ENCODE measurements at regions not wholly inside any gene's neighbourhood (a gene's known extent, or its start where the extent isn't known, plus 50 kb on each side); places are given as distances from the start of the nearest gene placed in this dataset.

DNA sequence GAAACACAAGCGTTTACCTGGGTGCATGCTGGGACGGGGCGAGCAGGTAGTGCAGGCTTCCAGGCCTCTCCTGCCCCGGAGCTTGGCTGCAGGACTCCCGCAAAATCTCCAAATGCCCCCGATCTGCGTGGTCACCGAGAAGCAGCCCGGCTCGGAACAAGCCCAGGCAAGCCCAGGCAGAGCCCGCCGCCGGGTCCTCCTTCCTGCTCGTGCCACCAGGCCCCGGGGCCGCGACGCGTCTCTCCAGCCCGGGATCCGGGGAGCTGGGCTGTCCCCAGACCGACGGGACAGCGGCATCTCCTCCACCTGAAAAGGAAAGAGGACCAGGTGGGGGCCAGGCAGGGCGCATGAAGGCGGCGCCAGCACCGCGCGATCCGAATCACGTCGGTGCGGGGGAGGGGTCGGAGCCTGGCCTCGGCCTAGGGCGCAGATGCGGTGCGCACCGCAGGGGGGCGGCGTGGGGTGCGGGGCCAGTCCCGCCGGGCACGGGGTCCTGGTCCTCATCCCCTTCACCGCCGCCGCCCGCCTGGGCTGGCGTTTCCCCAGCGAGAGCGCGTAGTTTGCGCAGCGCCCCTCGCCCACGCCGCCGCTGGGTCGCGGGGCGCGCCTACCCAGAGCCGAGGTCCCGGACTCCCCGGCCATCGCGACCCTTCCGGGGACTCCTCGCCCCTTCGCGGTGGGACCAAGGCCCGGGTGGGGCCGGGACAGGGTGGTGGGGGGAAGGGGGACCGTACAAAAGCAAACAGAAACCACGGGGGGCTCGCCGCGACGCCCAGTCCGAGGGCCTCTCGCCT, 52.4 kb upstream of the H6PD start (continued):
- TF ChIP-seq RNF2 (IDR thresholded peaks at IDR 0.05; ENCODE audit: borderline replicate concordance, low read depth, low read length, missing control alignments, poor library complexity, severe bottlenecking) (no peak), JUN (IDR thresholded peaks at IDR 0.05; ENCODE audit: low read depth, low read length) (no peak), HDAC2 (IDR thresholded peaks at IDR 0.05; ENCODE audit: borderline replicate concordance in 1 of 2, low read depth in 2 of 2, low read length in 2 of 2) (no peak), GTF2F1 (IDR thresholded peaks at IDR 0.05; ENCODE audit: borderline replicate concordance, low read depth, low read length) (no peak), MAFK (IDR thresholded peaks at IDR 0.05; ENCODE audit: low read depth, low read length) (no peak), GABPA (IDR thresholded peaks at IDR 0.05; ENCODE audit: borderline replicate concordance, insufficient read depth, low read length) (no peak), EZH2 (IDR thresholded peaks at IDR 0.05; ENCODE audit: low read depth, low read length, severe bottlenecking) (peak; percentile 57), RBBP5 (IDR thresholded peaks at IDR 0.05; ENCODE audit: borderline replicate concordance, low read depth, low read length) (0 out of 2 replicates have a peak, but pooled peaks have one; percentile 40), SRF (IDR thresholded peaks at IDR 0.05; ENCODE audit: low read depth, low read length) (no peak), POLR2A (IDR thresholded peaks at IDR 0.05; ENCODE audit: control extremely low read depth in 1 of 2, low read depth in 2 of 2, low read length in 2 of 2) (no peak; a peak in 1 of 3 replicates), HDAC6 (IDR thresholded peaks at IDR 0.05; ENCODE audit: low read depth, low read length) (no peak), YY1 (IDR thresholded peaks at IDR 0.05; ENCODE audit: low read depth, low read length) (no peak), FOSL1 (IDR thresholded peaks at IDR 0.05; ENCODE audit: insufficient read depth, low read depth, low read length) (no peak), RXRA (IDR thresholded peaks at IDR 0.05; ENCODE audit: insufficient read depth, low read depth, low read length) (no peak), SP4 (IDR thresholded peaks at IDR 0.05; ENCODE audit: low read length) (no peak), SP1 (IDR thresholded peaks at IDR 0.05; ENCODE audit: low read depth, low read length) (no peak), TCF12 (IDR thresholded peaks at IDR 0.05; ENCODE audit: low read depth, low read length) (no peak), SUZ12 (IDR thresholded peaks at IDR 0.05; ENCODE audit: low read length) (no peak), CBX5 (IDR thresholded peaks at IDR 0.05; ENCODE audit: low read depth, low read length) (no peak), KDM5A (IDR thresholded peaks at IDR 0.05; ENCODE audit: low read length) (no peak), ASH2L (IDR thresholded peaks at IDR 0.05; ENCODE audit: low read length) (peak; percentile 30)
- TF ChIP-seq, protein P1, sequence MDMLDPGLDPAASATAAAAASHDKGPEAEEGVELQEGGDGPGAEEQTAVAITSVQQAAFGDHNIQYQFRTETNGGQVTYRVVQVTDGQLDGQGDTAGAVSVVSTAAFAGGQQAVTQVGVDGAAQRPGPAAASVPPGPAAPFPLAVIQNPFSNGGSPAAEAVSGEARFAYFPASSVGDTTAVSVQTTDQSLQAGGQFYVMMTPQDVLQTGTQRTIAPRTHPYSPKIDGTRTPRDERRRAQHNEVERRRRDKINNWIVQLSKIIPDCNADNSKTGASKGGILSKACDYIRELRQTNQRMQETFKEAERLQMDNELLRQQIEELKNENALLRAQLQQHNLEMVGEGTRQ (IDR thresholded peaks at IDR 0.05; ENCODE audit: low read length) = no peak

All from H1 (cell line).